Psoas muscle (tissue), 7 donors: ENCODE measurements at regions not wholly inside any gene's neighbourhood (a gene's known extent, or its start where the extent isn't known, plus 50 kb on each side); places are given as distances from the start of the nearest gene placed in this dataset.

Source experiments
- ATAC-seq, 4 donors: fragments of 200-7000 bp; cut with Tn5 transposase; one replicate each; pipeline ENCODE4 v1.9.1; 2020; ENCODE audit warnings: moderate library complexity in 3 of 4, mild to moderate bottlenecking in 2 of 4
- DNase-seq, 2 donors: peaks; one replicate each; pipeline ENCODE4 v3.0.0-alpha.2; 2020
- H3K27ac ChIP-seq: fragments of 200-600 bp; one replicate; pipeline ENCODE4 v1.8.0; 2022
- H3K27me3 ChIP-seq, 3 donors: fragments of 200-600 bp in 1 of 3; one replicate each; pipeline versions ENCODE4 v1.6.1 to v1.8.0; 2013 to 2022; ENCODE audit warnings: low read length in 2 of 3, mild to moderate bottlenecking in 2 of 3, moderate library complexity in 1 of 3; ENCODE audit not compliant: insufficient read depth in 3 of 3
- H3K36me3 ChIP-seq, 2 donors: fragments of 200-600 bp in 1 of 2; one replicate each; pipeline versions ENCODE4 v1.6.1 to v1.8.0; 2013 to 2022; ENCODE audit warnings: low read depth in 1 of 2, mild to moderate bottlenecking in 1 of 2, moderate library complexity in 1 of 2; ENCODE audit not compliant: insufficient read depth in 1 of 2
- H3K4me1 ChIP-seq: fragments of 200-600 bp; one replicate; pipeline ENCODE4 v1.8.0; 2022
- H3K4me3 ChIP-seq: fragments of 200-600 bp; one replicate; pipeline ENCODE4 v1.8.0; 2022; ENCODE audit warnings: mild to moderate bottlenecking
- H3K9me3 ChIP-seq: fragments of 200-600 bp; one replicate; pipeline ENCODE4 v1.8.0; 2022
- CTCF ChIP-seq: fragments of 200-600 bp; IDR thresholded peaks from one replicate; pipeline ENCODE4 v1.8.0; 2022; ENCODE audit warnings: antibody characterized with exemption
- WGBS, 3 donors: extraction: QIAGEN DNeasy Blood & Tissue Kit; methylation state at CpG; one replicate each; pipeline versions ENCODE4 v1.1.6 to v1.1.7; 2013; 5-methylcytosine and 5-hydroxymethylcytosine counted together
- intact Hi-C, 2 donors: fragments of 100-400 bp; cut with DNase I; formaldehyde crosslinking; loops; one replicate each; pipeline versions ENCODE4 v1.11.0 to v1.14.2; 2022
- donor health status: healthy with polysubstance abuse.
- donor health status: DM: no; HTN: no; CAD: no; lungs with moderate emphysema.
- donor health status: Bipolar disorder and iron deficiency.
- donor health status: healthy.
- donor health status: DM: yes; HTN: yes; CAD: no.
- donor health status: DM: no; HTN: no; CAD: no.
- donor health status: DM: yes; HTN: yes; CAD: no.

GRCh38 chr18:68623342-68623741, 91.6 kb downstream of the TMX3 start:
- no peaks in the 10 kb centered on the region for H3K9me3 ChIP-seq
- H3K27me3 ChIP-seq = no peaks in the 10 kb centered on the region
- peak in 1 of 2 donors; percentile 13 for DNase-seq
- no peak overlapping the region for H3K27ac ChIP-seq
- intact Hi-C loops = no loop called here
- WGBS, 3 donors = 3 to 5% (median 4%) methylated on average over 3 of the region's 3 CpGs
- TF ChIP-seq CTCF = peak; percentile 38
- H3K4me1 ChIP-seq = no peaks in the 10 kb centered on the region
- H3K4me3 ChIP-seq = no peak overlapping the region
- H3K36me3 ChIP-seq = no peaks in the 10 kb centered on the region
- ATAC-seq = no peak

- no peak overlapping the region for H3K27ac ChIP-seq
- ATAC-seq (no peak), DNase-seq (no peak)
- H3K9me3 ChIP-seq = no peaks in the 10 kb centered on the region
- 58 to 70% (median 63%) methylated on average over 4 of the region's 4 CpGs for WGBS, 3 donors
- no peak for TF ChIP-seq CTCF
- H3K36me3 ChIP-seq = no peaks in the 10 kb centered on the region
- H3K4me3 ChIP-seq = no peak overlapping the region
- H3K4me1 ChIP-seq = no peaks in the 10 kb centered on the region
- H3K27me3 ChIP-seq = no peaks in the 10 kb centered on the region
- intact Hi-C loops = no loop called here
These were observed 103.6 kb downstream of the TMX3 start for GRCh38 chr18:68611311-68611710.

GRCh38 chr18:68608851-68609490, 105.9 kb downstream of the TMX3 start:
- DNase-seq (no peak), ATAC-seq (no peak)
- Histone ChIP-seq H3K27ac (no peak overlapping the region), H3K36me3 (no peaks in the 10 kb centered on the region), H3K27me3 (no peaks in the 10 kb centered on the region), H3K9me3 (no peaks in the 10 kb centered on the region), H3K4me1 (no peaks in the 10 kb centered on the region), H3K4me3 (no peak overlapping the region)
- 75 to 84% (median 83%) methylated on average over 6 of the region's 6 CpGs for WGBS, 3 donors
- TF ChIP-seq CTCF = no peak
- intact Hi-C loops = no loop called here

GRCh38 chr18:68607852-68608251, 107.1 kb downstream of the TMX3 start:
- H3K4me1 ChIP-seq = no peaks in the 10 kb centered on the region
- H3K9me3 ChIP-seq = no peaks in the 10 kb centered on the region
- WGBS, 3 donors = 96% methylated on average over 2 of the region's 2 CpGs

More at GRCh38 chr18:68607852-68608251, 107.1 kb downstream of the TMX3 start:
- no peak for ATAC-seq
- no peak for DNase-seq
- no peak overlapping the region for H3K27ac ChIP-seq
- intact Hi-C loops = no loop called here
- no peaks in the 10 kb centered on the region for H3K27me3 ChIP-seq
- no peak for TF ChIP-seq CTCF
- H3K4me3 ChIP-seq = no peak overlapping the region
- H3K36me3 ChIP-seq = no peaks in the 10 kb centered on the region
